Progenitor cell of endocrine pancreas (in vitro differentiated cells): ENCODE measurements at regions not wholly inside any gene's neighbourhood (a gene's known extent, or its start where the extent isn't known, plus 50 kb on each side); places are given as distances from the start of the nearest gene placed in this dataset.

Experiments used
- DNase-seq: peaks from one replicate; pipeline ENCODE4 v3.0.0; 2021; ENCODE audit warnings: low spot score; ENCODE audit not compliant: unreplicated experiment
- H3K27ac Mint-ChIP-seq: 2 replicates; pipeline ENCODE4 v1.8.0; 2021; ENCODE audit warnings: mild to moderate bottlenecking, moderate library complexity, mixed read lengths
- H3K27me3 Mint-ChIP-seq: 2 replicates; pipeline ENCODE4 v1.8.0; 2021; ENCODE audit warnings: mixed read lengths
- H3K36me3 Mint-ChIP-seq: 2 replicates; pipeline ENCODE4 v1.8.0; 2022; ENCODE audit warnings: mixed read lengths; ENCODE audit not compliant: insufficient read depth
- H3K4me1 Mint-ChIP-seq: 2 replicates; pipeline ENCODE4 v1.8.0; 2021; ENCODE audit warnings: low read depth, mixed read lengths
- H3K4me3 Mint-ChIP-seq: 2 replicates; pipeline ENCODE4 v1.8.0; 2021; ENCODE audit warnings: low read depth, mild to moderate bottlenecking, moderate library complexity, mixed read lengths
- H3K9me3 Mint-ChIP-seq: 2 replicates; pipeline ENCODE4 v1.8.0; 2021; ENCODE audit warnings: low read depth, mixed read lengths
- CTCF ChIP-seq: fragments of 200-600 bp; sonication (generic); IDR thresholded peaks from one replicate; pipeline ENCODE4 v1.5.0; 2021; ENCODE audit warnings: antibody characterized with exemption, mild to moderate bottlenecking; ENCODE audit not compliant: unreplicated experiment

GRCh38 chr5:57102905-57103255, 71.0 kb upstream of the GPBP1 start:
- H3K36me3 Mint-ChIP-seq, result peaks cover 2% of the 10 kb centered on the region
- peaks cover 2% of the 10 kb centered on the region for H3K4me1 Mint-ChIP-seq
- H3K27me3 Mint-ChIP-seq, result no peaks in the 10 kb centered on the region
- DNase-seq, result no peak
- H3K27ac Mint-ChIP-seq, result no peak overlapping the region
- H3K9me3 Mint-ChIP-seq, result peaks cover 21% of the 10 kb centered on the region
- H3K4me3 Mint-ChIP-seq, result no peak overlapping the region
- no peak for TF ChIP-seq CTCF

- no peak for TF ChIP-seq CTCF
- H3K36me3 Mint-ChIP-seq, result no peaks in the 10 kb centered on the region
Observed at GRCh38 chr5:57103317-57103907, 70.4 kb upstream of the GPBP1 start.

GRCh38 chr5:57106661-57107060, 67.2 kb upstream of the GPBP1 start:
- no peak for DNase-seq
- Mint-ChIP-seq H3K27ac (no peak overlapping the region), H3K36me3 (no peaks in the 10 kb centered on the region), H3K27me3 (no peaks in the 10 kb centered on the region), H3K4me3 (no peak overlapping the region), H3K4me1 (peaks cover 2% of the 10 kb centered on the region), H3K9me3 (peaks cover 3% of the 10 kb centered on the region)
- TF ChIP-seq CTCF, result no peak

More at GRCh38 chr5:57103317-57103907, 70.4 kb upstream of the GPBP1 start:
- Mint-ChIP-seq H3K27me3 (no peaks in the 10 kb centered on the region), H3K27ac (no peak overlapping the region), H3K4me1 (peaks cover 2% of the 10 kb centered on the region), H3K9me3 (peaks cover 16% of the 10 kb centered on the region), H3K4me3 (no peak overlapping the region)
- no peak for DNase-seq

- no peak overlapping the region for H3K4me3 Mint-ChIP-seq
- no peak for TF ChIP-seq CTCF
- no peaks in the 10 kb centered on the region for H3K27me3 Mint-ChIP-seq
- peaks cover 5% of the 10 kb centered on the region for H3K4me1 Mint-ChIP-seq
- no peak for DNase-seq
- H3K9me3 Mint-ChIP-seq, result no peaks in the 10 kb centered on the region
- H3K27ac Mint-ChIP-seq, result no peak overlapping the region
- H3K36me3 Mint-ChIP-seq, result no peaks in the 10 kb centered on the region
Observed at GRCh38 chr5:57111993-57112392, 61.9 kb upstream of the GPBP1 start.

- no peaks in the 10 kb centered on the region for H3K36me3 Mint-ChIP-seq
- H3K27ac Mint-ChIP-seq, result no peak overlapping the region
- H3K4me3 Mint-ChIP-seq, result no peak overlapping the region
- peaks cover 5% of the 10 kb centered on the region for H3K4me1 Mint-ChIP-seq
- DNase-seq, result no peak
- no peak for TF ChIP-seq CTCF
- no peaks in the 10 kb centered on the region for H3K27me3 Mint-ChIP-seq
- no peaks in the 10 kb centered on the region for H3K9me3 Mint-ChIP-seq
Observed at GRCh38 chr5:57113481-57113880, 60.4 kb upstream of the GPBP1 start.
